ENCODE measurements at regions not wholly inside any gene's neighbourhood (a gene's known extent, or its start where the extent isn't known, plus 50 kb on each side); places are given as distances from the start of the nearest gene placed in this dataset.

DNA sequence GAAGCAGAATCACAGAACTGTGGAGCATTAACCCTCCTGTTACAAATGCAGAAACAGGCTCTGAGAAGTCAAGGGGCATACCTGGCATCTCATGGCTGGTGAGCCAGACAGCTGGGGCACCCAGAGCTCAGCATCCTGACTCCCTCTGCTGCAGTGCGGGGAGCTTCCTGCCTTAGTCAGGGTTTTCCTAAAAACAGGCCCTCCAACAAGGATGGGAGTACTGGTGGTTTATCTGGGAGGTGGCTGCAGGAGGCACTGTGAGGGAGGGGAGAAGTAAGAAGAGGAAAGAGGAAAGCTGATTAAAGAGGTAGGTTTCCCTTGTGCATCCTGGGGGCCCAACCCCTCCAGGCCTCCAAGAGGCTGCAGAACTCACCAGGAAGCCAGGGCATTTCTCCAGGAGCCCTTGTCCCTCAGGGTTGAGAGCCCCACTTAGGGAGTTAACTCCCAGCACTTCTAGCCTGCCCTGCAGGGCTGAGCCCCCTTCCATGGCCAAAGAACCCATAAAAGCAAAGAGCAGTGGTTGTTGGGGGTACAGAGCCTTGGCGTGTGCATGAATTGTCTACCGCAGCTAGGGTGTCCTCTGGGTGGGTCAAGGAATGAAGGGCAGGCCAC, 261.5 kb upstream of the RPL38 start:
- TF ChIP-seq, protein P1, sequence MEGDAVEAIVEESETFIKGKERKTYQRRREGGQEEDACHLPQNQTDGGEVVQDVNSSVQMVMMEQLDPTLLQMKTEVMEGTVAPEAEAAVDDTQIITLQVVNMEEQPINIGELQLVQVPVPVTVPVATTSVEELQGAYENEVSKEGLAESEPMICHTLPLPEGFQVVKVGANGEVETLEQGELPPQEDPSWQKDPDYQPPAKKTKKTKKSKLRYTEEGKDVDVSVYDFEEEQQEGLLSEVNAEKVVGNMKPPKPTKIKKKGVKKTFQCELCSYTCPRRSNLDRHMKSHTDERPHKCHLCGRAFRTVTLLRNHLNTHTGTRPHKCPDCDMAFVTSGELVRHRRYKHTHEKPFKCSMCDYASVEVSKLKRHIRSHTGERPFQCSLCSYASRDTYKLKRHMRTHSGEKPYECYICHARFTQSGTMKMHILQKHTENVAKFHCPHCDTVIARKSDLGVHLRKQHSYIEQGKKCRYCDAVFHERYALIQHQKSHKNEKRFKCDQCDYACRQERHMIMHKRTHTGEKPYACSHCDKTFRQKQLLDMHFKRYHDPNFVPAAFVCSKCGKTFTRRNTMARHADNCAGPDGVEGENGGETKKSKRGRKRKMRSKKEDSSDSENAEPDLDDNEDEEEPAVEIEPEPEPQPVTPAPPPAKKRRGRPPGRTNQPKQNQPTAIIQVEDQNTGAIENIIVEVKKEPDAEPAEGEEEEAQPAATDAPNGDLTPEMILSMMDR (IDR thresholded peaks at IDR 0.05), result no peak
- no peak for TF ChIP-seq POLR2A (IDR thresholded peaks at IDR 0.05)
